B cell (primary cell): ENCODE measurements at regions not wholly inside any gene's neighbourhood (a gene's known extent, or its start where the extent isn't known, plus 50 kb on each side); places are given as distances from the start of the nearest gene placed in this dataset.

ENCODE experiments used
- ATAC-seq: fragments of 200-7000 bp; cut with Tn5 transposase; one replicate; pipeline ENCODE4 v1.10.0; 2021; ENCODE audit warnings: low read depth, mild to moderate bottlenecking, moderate number of reproducible peaks, moderate library complexity
- CTCF ChIA-PET: fragments of 350-600 bp; sonication (Branson Sonifier 250); formaldehyde crosslinking; loops from one replicate; lab custom pipeline; 2021; ENCODE audit warnings: antibody characterized with exemption, inconsistent platforms; lab: Charles Lee
- POLR2A ChIA-PET: fragments of 350-600 bp; sonication (Branson Sonifier 250); formaldehyde crosslinking; loops from one replicate; lab custom pipeline; 2021; ENCODE audit warnings: antibody characterized with exemption; lab: Charles Lee
- DNase-seq: peaks from one replicate; pipeline ENCODE4 v3.0.0; 2013
- H2AFZ ChIP-seq: 2 replicates; pipeline ENCODE4 v1.6.1; 2012; ENCODE audit warnings: mild to moderate bottlenecking, low read depth, low read length; ENCODE audit not compliant: insufficient read depth, poor library complexity, severe bottlenecking
- H3K27ac ChIP-seq, 2 donors: 1 replicate in 1 of 2; 2 replicates in 1 of 2; pipeline ENCODE4 v1.5.1; 2012 to 2013; ENCODE audit warnings: low read length in 2 of 2, mild to moderate bottlenecking in 2 of 2, moderate library complexity in 1 of 2
- H3K27me3 ChIP-seq, 4 experiments: fragments of 200-600 bp in 1 of 4; sonication (generic) in 1 of 4; replicated peaks in 1 of 4; 1 replicate in 2 of 4; 2 replicates in 2 of 4; pipeline versions ENCODE4 v1.6.1 to v1.7.0; 2013 to 2016; ENCODE audit warnings: low read length in 3 of 4, mild to moderate bottlenecking in 2 of 4, mixed read lengths in 1 of 4, moderate library complexity in 1 of 4; ENCODE audit not compliant: insufficient read depth in 4 of 4, control insufficient read depth in 3 of 4; ENCODE audit errors: control extremely low read depth in 1 of 4
- H3K36me3 ChIP-seq, 2 experiments: replicated peaks in 1 of 2; 1 replicate in 1 of 2; 2 replicates in 1 of 2; pipeline versions ENCODE4 v1.6.1 to v1.7.1; 2013; ENCODE audit warnings: low read length in 1 of 2; ENCODE audit not compliant: insufficient read depth in 2 of 2, control insufficient read depth in 1 of 2; ENCODE audit errors: control extremely low read depth in 1 of 2, extremely low read depth in 1 of 2
- H3K4me1 ChIP-seq, 2 donors: fragments of 200-600 bp in 1 of 2; sonication (generic) in 1 of 2; 1 replicate in 1 of 2; 2 replicates in 1 of 2; pipeline versions ENCODE4 v1.5.1 to v1.6.1; 2013 to 2017; ENCODE audit warnings: low read length in 2 of 2; ENCODE audit not compliant: control insufficient read depth in 2 of 2, insufficient read depth in 2 of 2
- H3K4me2 ChIP-seq: replicated peaks from 2 replicates; pipeline ENCODE3; 2012; ENCODE audit warnings: mild to moderate bottlenecking, low read depth, low read length; ENCODE audit not compliant: poor library complexity, severe bottlenecking
- H3K4me3 ChIP-seq, 5 experiments: fragments of 200-600 bp in 1 of 5; sonication (generic) in 1 of 5; 1 replicate in 3 of 5; 2 replicates in 2 of 5; pipeline versions ENCODE4 v1.5.1 to v1.7.0; 2011 to 2016; ENCODE audit warnings: low read length in 4 of 5, mild to moderate bottlenecking in 4 of 5, low read depth in 2 of 5, control low read depth in 1 of 5, moderate library complexity in 1 of 5; ENCODE audit not compliant: insufficient read depth in 1 of 5; ENCODE audit errors: control extremely low read depth in 1 of 5, extremely low read depth in 1 of 5
- H3K79me2 ChIP-seq: fragments of 200-600 bp; sonication (generic); one replicate; pipeline ENCODE4 v1.6.0; 2016; ENCODE audit warnings: low read length; ENCODE audit not compliant: control insufficient read depth, insufficient read depth
- H3K9ac ChIP-seq: fragments of 200-600 bp; sonication (generic); 2 replicates; pipeline ENCODE4 v1.6.1; 2017; ENCODE audit warnings: mild to moderate bottlenecking, low read length, moderate library complexity
- H3K9me3 ChIP-seq, 3 donors: one replicate each; pipeline versions ENCODE4 v1.6.1 to v1.7.1; 2013; ENCODE audit warnings: low read length in 2 of 3; ENCODE audit not compliant: control insufficient read depth in 2 of 3, insufficient read depth in 1 of 3; ENCODE audit errors: control extremely low read depth in 1 of 3
- H4K20me1 ChIP-seq: 2 replicates; pipeline ENCODE4 v1.6.0; 2012; ENCODE audit warnings: mild to moderate bottlenecking, low read length; ENCODE audit not compliant: insufficient read depth, control insufficient read depth, poor library complexity, severe bottlenecking
- H3K27ac Mint-ChIP-seq: one replicate; pipeline ENCODE4 v1.8.0; 2021; ENCODE audit warnings: mixed read lengths
- H3K27me3 Mint-ChIP-seq: one replicate; pipeline ENCODE4 v1.8.0; 2021; ENCODE audit warnings: mixed read lengths
- H3K4me1 Mint-ChIP-seq: one replicate; pipeline ENCODE4 v1.8.0; 2021; ENCODE audit warnings: mixed read lengths
- H3K4me3 Mint-ChIP-seq: one replicate; pipeline ENCODE4 v1.8.0; 2021; ENCODE audit warnings: mixed read lengths
- H3K9me3 Mint-ChIP-seq: one replicate; pipeline ENCODE4 v1.8.0; 2022; ENCODE audit warnings: mixed read lengths; ENCODE audit not compliant: insufficient read depth
- CTCF ChIP-seq: fragments of 200-600 bp; IDR thresholded peaks from one replicate; pipeline ENCODE4 v1.8.0; 2022; ENCODE audit warnings: antibody characterized with exemption, mild to moderate bottlenecking
- EZH2 ChIP-seq: IDR thresholded peaks from 2 replicates; pipeline ENCODE4 v1.6.1; 2012; ENCODE audit warnings: borderline replicate concordance, low read depth, mild to moderate bottlenecking, moderate library complexity, low read length; ENCODE audit not compliant: insufficient read depth, poor library complexity, severe bottlenecking
- WGBS: methylation state at CpG from one replicate; pipeline ENCODE4 v1.1.5; 2013; ENCODE audit warnings: missing lambda C conversion rate; ENCODE audit not compliant: insufficient coverage; 5-methylcytosine and 5-hydroxymethylcytosine counted together
- intact Hi-C: fragments of 100-400 bp; cut with micrococcal nuclease; formaldehyde crosslinking; loops from one replicate; pipeline ENCODE4 v1.10.0; 2022

DNA sequence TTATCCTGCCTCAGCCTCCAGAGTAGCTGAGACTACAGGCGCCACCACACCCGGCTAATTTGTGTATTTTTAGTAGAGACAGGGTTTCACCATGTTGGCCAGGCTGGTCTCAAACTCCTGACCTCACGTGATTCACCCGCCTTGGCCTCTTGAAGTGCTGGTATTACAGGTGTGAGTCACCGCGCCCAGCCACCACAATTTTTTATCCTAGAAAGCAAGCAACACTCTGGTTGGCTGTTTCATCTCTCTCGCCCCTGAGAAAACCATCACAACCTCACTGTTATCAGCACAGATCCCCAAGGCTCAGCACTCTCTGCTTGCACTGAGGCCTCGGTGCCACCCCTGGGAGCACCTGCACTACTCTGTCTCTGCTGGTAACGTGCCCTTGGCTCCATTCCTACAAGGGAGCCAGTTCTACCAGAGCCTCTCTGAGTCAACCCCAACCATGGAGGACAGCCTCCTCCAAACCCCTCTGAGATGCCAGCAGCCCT is 134.8 kb upstream of the AGAP1 start:
- Histone ChIP-seq H3K79me2 (no peaks in the 10 kb centered on the region), H2AFZ (no peak overlapping the region), H3K27me3 (no peaks in the 10 kb centered on the region), H3K4me1 (no peaks in the 10 kb centered on the region), H3K4me2 (no peak overlapping the region), H3K9ac (no peak overlapping the region), H3K36me3 (no peaks in the 10 kb centered on the region), H3K9me3 (no peaks in the 10 kb centered on the region), H4K20me1 (no peaks in the 10 kb centered on the region), H3K4me3 (no peak overlapping the region), H3K27ac (no peak overlapping the region)
- H3K9me3 Mint-ChIP-seq, result no peaks in the 10 kb centered on the region
- intact Hi-C loops, result no loop called here
- ChIA-PET POLR2A (no interaction called here), CTCF (no interaction called here)
- H3K4me1 Mint-ChIP-seq, result no peaks in the 10 kb centered on the region
- no peak for TF ChIP-seq EZH2
- TF ChIP-seq CTCF, result no peak
- H3K4me3 Mint-ChIP-seq, result no peak overlapping the region
- H3K27ac Mint-ChIP-seq, result no peak overlapping the region
- WGBS, result 85% methylated on average over 8 of the region's 9 CpGs
- ATAC-seq, result no peak
- H3K27me3 Mint-ChIP-seq, result peaks cover 2% of the 10 kb centered on the region
- DNase-seq, result no peak

- Mint-ChIP-seq H3K27me3 (peaks cover 4% of the 10 kb centered on the region), H3K9me3 (no peaks in the 10 kb centered on the region), H3K27ac (no peak overlapping the region), H3K4me1 (no peaks in the 10 kb centered on the region), H3K4me3 (no peak overlapping the region)
- no peak for ATAC-seq
- Histone ChIP-seq H3K4me1 (no peaks in the 10 kb centered on the region), H3K36me3 (no peaks in the 10 kb centered on the region), H3K4me2 (no peak overlapping the region), H3K9me3 (peaks cover 0 to 3% (median 0%) of the 10 kb centered on the region in 3 donors), H3K4me3 (no peak overlapping the region), H3K27me3 (no peaks in the 10 kb centered on the region), H2AFZ (no peak overlapping the region), H4K20me1 (no peaks in the 10 kb centered on the region), H3K9ac (no peak overlapping the region), H3K27ac (no peak overlapping the region), H3K79me2 (no peaks in the 10 kb centered on the region)
- no peak for TF ChIP-seq EZH2
- TF ChIP-seq CTCF, result no peak
- WGBS, result 93% methylated on average over 3 of the region's 4 CpGs
- CTCF ChIA-PET, result no interaction called here
- POLR2A ChIA-PET, result no interaction called here
- no peak for DNase-seq
- intact Hi-C loops, result no loop called here
Measured at GRCh38 chr2:235360446-235360845, 133.4 kb upstream of the AGAP1 start.
